HG03095 (cell line): ENCODE measurements at regions not wholly inside any gene's neighbourhood (a gene's known extent, or its start where the extent isn't known, plus 50 kb on each side); places are given as distances from the start of the nearest gene placed in this dataset.

Experiments
- ATAC-seq: cut with Tn5 transposase; IDR thresholded peaks from one replicate; pipeline ENCODE4 v1.9.1; 2021; ENCODE audit warnings: moderate library complexity; ENCODE audit not compliant: unreplicated experiment

DNA sequence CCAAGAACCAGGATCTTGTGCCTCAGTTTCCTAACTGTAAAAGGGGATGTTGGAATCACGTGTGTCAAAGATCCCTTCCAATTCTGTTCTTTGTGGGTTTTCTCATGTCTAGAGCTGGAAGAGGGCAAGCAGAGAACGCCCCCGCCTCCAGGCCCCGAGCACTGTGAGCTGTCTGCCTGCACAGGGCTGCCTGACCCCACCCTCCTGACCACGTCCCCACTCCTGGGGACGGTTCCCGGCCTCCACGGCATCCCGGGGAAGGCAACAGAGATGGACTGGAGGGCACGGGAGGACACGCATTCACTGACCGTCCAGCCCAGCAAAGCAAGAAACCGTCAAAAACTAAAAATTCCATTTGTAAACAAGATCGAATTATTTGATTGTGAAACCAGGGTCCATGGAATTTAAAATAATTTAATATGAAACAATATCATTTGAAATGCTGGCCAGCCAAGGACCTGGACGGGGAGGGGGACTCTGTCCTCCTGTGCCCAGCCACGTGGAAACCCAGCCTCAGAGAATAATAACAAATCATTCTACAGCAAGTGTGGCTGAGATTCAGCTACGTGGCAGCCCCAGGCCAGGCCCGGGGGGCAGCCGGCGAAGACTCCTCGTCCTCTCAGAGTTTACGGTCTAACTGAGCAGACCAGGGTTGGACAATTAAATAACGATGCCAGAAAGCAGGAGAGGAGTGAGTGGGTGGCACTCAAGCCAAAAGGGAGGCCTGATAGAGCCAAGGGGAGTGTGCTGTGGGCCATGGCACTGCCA is 87.3 kb upstream of the DIO3 start:
- ATAC-seq = no peak

DNA sequence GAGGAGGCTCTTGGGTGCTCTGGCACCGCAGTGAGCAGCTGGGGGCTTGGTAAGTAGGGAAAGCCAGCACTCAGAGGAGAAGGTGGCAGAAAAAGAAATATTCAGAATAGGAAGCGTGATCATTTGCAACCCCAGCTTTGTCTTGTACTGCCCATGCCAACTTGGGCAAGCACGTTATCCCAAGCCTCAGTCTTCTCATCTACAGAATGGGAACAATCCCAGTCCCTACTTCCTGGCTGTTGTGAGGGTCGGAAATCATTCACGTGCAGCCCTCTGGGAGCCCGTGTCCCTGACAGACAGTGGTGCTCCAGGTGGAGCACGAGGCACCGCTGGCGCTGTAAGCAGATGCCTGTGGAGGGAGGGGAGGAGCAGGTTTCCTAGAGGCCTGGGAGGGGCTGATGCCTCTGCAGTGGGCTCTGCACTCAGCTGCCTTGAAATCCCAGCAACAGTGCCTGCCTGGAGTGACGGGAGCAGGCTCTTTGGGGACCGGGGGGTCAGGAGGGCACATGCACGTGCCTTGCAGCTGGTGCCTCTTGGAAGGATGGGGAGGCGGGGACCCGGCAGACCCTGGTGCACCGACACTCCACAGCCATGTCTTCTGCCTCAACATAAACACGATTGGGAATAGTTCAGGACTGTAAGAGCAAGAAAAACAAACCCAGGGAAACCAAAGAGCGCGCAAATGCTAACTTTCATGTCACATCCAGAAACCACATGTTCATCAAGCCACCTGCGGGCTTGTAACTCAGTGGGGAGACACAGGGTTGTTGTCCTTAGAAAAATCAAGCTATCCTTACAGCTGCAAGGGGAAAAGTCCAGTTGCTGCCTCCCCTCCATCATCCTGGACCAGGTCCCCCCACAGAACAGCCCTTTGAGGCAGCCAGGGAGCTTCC is 86.5 kb upstream of the DIO3 start:
- no peak for ATAC-seq

DNA sequence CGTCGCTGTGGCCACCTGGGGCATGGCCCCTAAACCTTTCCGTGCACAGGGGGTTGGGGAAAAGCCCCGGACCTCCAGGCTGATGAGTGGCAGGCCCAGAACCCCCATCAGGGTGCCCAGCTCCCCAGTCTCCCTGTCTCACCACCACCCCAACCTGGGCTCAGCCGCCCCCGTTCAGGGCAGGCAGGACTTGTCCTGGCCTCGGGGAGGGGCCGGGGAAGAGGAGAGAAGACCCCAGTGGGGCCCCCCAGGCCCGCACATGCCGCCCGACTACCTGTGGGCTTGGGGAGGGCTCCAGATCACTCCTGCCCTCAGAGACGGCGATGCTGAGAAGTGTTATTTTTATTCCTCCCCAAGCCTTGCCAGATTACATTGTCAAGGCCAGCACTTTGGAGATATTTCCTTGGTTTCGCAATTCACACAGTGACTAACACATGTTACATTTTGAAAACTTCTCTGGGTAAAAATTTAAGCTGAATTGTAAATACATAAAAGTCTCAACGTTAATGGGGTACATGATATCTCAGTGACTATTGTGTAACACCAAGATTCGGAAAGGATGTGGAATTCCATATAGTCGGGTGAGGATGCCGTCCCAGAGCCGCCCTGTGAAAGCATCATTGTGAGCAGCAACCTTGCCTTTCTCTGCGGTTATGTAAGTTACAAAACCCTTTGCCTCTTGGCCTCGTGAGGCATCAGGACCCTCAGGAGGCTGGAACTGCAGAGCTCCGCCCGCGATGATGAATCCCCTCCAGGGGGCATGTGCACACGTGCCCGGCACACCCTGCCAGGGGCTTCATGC is 85.6 kb upstream of the DIO3 start:
- ATAC-seq = no peak

DNA sequence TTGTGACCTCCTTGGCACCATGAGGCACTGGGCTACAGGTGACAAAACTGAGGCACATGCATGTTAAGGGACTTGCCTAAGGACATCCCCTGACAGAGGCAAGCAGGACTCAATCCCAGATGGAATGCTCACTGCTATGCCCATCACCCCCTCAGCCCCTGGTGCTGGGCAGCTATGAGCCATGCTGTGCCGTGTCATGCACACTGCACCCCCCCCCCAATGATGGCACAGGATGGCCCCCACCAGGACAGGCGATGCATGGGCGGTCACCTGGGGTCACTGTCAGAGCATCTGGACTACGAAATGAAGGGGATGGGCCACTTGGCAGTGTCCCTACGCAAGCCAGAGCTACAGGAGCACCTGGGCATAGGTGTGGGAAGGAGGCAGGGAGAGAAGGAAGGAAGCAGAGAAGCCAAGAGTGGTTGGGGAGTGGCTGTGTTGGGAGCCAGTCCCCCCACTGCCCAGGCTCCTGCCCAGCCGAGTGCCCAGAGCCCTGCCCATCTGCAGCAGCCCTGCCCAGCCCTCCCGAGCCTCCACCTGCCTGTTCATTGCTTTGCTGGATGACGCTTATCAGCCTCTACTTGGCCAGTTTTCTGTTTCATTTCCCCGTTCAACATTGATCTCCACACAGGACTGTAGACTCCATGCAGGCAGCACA is 84.9 kb upstream of the DIO3 start:
- no peak for ATAC-seq

DNA sequence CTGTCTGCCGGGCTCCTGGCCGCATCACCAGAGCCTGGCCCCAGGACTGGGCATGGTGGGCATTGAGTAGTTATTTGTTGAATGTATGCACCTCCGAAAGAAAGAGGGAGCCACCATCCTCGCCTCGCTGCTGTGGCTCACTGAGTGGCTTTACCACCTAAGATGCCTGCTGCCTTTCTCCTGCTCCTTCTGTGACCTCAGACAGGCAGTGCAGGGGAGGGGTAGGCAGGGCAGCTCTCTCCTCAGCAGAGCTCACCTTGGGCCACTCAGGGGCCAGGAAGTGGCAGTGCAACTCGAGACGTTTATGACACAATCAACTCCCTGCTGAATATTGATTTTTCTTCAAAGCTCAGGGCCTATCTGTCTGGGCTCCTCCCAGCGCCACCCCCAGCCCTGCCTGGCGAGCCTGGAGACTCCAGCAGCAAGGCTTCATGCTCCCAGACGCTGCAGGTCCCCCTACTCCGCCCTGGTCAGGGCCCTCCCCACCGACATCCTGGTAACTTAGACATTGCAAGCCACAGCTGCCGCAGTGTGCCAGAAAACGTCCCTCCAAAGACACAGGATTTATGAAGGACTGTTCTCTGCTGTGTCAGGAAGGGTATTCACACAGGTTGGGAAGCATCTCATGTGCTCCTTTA is 84.3 kb upstream of the DIO3 start:
- no peak for ATAC-seq

DNA sequence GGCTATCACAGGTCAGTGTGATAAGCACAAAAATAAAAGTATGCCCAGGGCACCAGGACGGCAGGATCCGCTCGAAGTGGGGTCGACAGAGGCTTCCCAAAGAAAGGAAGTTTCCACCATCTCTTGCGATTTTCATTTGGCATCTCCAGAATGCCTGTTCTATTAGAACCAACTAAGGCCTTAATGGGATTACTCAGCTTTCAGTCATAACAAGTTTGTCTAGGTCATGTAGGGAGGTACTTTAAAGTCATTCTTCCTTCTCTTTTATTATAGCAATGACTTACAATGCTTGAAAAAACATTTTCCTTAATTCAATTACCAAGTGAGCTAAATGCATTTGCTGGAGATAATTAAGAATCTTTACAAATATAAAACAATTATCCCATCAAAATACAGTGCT is 83.6 kb upstream of the DIO3 start:
- ATAC-seq = no peak

DNA sequence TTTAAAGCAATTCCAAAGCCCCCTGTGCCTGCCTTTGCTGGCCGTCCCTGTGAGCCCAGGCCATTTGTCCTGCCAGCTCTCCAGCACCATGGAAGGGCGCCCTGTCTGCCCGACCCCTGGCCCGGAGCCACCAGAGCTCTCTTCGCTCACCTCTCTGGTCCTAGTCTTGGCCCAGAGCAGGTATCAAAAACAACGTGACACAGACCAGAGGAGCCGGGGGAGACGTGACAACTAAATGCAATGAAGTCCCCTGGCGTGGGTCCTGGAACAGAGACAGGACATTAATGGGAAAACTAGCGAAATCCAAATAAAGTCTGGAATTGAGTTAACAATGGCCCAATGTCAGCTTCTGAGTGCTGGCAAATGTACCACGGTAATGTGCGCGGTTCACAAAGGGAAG is 83.2 kb upstream of the DIO3 start:
- ATAC-seq = no peak

DNA sequence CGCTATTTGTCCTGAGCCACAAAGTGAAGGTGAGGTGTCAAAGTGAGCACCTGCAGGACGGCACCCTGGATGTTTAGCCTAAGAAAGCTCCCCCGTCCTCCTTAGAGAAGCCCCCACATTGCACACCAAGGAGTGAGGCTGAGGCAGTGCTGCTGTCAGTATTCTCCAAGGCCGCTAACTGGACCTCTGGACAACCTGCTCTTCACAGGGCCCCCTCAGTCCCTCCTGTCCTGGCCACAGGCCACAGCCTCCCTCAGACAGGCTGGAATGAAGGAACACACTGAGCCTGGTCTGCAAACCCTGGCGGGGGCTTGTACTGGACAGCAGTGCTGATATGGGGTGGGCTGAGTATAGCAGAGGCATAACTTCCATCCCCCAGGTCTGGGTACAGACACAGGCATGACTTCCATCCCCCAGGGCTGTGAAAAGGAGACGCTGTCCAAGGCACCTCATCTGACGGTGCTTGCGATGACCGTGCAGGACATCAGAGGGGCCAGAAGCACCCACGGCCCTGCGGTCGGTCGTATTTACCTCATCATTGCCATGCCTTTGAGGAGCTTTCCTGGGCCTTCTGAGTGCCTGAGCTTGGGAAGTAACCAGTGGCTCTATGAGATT is 82.4 kb upstream of the DIO3 start:
- no peak for ATAC-seq

DNA sequence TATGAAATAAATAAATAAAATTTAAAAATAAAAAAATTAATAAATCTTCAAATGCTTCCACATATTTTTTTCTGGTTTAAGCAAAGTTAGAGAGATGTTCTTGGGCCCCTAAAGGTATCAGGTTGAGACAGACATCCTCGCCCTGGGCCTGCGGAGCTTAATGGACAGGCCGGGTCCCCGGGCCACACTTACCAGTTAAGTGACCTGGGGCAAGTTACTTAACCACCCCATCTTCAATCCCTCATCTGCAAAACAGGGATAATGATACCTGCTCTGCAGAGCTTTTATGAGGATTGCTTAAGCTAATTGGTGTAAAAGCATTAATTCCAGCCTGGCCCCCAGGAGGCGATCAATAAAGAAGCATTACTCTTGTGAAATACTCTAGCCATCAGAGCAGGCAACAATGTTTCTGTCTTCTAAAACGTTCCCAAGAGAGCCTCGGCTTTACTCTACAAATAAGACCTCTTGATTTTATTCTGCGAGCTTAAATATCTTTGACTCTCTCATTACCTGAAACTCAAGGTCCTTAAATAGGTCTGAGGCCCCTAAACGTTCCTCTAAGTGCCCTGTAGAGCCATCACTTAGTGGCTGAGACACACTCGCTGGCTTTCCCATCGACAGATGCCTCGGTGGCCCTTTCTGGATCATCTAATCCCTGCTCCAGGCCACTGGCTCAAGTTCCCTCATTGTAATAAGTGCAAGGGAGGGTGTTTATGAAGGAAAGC is 81.1 kb upstream of the DIO3 start:
- no peak for ATAC-seq

DNA sequence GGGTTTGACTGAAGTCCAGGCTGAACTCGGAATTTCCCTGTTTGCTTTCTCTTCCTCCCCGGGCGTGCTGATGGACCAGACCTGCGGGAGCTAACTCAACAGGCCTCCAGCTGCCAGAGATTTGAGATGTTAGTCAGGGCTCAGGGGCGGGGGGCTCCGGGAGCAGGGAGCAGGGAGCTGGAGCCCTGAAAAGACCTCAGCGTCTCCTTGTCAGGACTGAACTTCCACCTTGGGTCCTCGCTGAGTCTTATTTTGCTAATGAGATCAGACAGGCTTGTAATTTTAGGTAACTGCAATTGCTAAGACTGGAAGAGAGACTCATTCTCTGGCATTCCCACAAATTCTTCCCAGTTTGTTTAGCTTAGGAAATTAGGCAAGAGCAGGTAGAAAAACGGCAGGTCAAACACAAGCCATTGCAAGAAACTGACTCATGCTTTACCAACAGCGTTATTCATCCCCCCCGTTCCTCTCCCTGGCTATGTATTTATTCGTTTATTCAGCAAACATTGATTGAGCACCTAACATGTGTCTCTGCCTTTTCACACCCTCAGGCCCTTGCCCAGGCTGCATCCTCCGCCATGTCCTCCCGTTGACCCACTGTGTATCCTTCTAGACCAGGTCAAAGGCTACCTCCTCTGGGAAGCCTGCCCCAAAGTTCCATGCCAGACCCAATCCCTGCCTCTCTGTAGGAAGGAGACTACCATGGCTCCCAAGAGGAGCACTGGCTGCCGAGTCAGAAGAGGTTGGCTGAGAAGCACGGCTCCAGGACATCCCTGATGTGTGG is 80.4 kb upstream of the DIO3 start:
- no peak for ATAC-seq

DNA sequence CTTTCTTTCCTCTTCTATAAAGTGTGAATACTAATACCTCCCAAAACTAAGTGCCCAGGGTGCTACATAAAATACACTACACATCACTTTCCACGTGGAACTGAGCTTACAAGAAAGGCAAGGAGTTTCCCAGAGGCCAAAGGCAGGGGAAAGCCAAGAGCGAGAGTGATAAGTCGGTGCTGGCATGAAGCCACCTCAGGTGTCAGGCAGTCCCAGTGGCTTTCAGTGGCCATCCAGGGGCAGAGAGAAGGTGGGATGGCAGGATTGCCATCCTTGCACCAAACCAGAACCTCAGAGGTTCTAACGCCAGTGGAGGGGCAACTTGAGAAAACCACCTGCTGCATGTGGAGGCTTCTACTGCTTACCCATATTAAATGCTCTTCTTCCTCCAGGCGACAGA is 79.7 kb upstream of the DIO3 start:
- ATAC-seq = no peak

DNA sequence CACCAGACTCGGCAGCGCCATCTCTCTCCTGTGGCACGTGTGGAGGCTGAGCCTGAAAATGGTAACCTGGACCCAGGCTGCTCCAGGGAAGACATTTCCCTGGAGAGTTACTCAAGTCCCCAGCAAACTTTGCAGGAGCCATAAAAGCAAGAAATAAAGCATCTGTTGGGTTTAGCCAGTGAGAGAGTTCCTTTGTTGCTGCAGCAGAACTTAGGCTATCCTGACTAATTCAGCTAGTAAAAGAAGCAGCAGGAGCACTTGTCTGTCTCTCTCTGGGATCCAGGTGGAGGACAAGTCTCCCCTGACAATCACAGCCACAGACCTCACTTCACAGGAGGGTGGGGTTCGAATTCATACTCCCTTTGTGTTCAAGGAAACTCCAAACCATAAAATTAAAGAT is 79.2 kb upstream of the DIO3 start:
- no peak for ATAC-seq

DNA sequence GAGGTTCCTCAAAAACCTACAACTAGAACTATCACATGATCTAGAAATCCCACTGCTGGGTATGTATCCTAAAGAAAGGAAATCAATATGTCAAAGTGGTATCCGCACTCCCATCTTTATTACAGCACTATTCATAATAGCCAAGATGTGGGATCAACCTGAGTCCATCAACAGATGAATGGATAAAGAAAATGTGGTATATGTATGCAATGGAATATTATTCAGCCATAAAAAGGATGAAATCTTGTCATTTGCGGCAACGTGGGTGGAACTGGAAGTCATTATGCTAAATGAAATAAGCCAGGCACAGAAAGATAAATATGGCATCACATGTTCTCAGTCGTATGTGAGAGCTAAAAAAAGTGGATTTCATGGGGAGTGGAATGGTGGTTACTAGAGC is 77.5 kb upstream of the DIO3 start:
- ATAC-seq = no peak

DNA sequence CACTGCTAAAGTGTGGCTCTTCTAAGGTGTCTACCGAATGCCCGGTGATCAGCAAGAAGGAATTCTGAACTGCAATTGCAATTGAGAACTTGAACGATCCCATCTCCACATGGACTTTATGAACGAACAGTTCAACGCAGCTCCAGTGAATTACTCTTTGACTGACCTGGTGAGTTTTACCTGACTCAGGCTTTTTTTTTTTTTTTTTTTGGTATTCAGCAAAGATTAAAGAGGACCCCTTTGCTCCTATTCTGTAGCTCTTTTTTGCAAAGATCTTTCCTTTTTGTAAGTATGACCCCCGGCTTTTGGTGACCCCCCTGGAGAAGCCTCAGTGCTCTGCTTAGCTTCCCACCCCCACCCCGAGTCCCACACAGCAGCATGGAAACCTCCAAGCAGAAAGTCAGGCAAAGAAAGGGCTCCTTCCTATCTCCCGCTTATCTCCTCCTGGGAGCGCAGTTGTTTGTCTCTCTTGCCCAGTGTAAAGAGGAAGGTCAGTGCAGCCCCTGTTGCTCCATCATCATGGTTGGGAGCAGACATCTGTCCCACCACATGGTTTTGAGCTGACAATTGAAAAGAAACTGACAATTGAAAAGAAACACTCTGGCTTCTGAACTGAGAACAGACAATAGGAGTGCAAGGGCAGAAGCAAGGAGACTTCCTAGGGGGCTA is 72.1 kb upstream of the DIO3 start:
- ATAC-seq = no peak

DNA sequence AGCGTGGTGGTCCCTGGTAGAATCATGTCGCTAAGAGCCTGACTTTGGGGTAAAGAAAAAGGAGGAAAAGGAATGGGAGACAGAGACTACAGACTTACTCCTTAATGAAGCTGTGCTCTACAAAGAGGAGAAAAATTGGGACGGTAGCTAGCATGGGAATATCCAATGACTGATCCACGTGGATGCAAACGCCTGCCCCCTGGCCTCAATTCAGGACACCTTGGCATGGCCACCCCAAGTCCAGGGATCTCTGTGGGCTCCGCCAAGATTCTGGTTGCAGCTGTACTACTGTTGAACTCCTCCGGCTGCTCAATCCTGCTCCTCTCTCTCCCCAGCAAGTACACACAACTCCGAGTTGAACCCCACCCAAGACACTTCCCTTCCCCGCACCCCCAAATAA is 70.5 kb upstream of the DIO3 start:
- ATAC-seq = no peak

DNA sequence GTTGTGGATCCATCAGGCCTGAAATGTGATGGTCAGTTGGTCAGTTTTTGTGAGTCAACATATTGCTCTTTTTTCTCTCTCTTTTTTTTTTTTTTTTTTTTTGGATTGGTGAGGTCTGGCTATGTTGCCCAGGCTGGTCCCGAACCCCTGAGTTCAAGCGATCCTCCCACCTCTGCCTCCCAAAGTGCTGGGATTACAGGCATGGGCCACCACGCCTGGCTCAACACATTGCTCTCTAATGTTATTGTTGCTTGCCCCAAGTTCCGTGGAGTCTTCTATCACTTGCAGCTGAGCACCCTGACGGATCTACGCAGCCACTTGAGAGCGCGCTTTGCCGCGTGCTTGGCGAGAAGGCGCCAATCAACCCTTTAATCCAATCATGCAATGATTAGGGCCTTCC is 69.5 kb upstream of the DIO3 start:
- ATAC-seq = no peak

DNA sequence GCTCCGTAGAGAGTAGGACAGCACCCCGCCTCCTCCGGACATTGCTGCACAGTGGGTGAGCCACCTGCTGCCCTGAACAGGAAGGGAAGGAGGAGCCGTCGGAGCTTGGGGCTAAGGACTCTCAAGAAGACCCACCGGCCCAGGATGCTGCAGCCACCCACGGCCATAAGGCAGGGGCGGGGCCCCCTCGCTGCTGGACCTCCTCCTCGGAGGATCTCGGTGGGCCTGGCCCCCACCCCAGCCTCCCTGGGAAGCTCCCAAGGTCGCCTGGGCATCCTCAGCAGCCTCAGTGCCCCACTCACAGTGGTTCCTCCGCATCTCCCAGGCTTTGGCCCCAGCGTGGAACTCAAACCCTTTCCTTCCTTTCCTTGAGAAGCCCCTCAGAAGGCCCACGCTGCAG is 68.6 kb upstream of the DIO3 start:
- ATAC-seq = no peak

DNA sequence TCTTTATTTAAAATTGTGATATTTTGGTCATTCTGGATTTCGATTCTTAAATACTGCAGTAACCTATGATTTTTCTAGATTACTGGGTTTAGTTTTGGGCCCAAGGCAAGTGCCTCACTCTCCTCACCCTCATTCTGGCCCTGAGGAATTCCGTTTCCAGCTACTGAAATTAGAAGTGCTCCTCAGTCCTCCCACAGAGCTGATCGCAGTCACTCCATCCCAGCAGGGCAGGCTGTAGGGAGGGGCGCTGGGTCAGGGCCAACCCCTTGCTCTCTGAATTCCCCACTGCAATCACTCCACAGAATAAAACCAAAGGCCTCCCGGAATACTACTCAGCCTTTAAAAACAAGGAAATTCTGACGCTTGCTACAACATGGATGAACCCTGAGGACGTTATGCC is 66.5 kb upstream of the DIO3 start:
- no peak for ATAC-seq
